ENCODE measurements at regions not wholly inside any gene's neighbourhood (a gene's known extent, or its start where the extent isn't known, plus 50 kb on each side); places are given as distances from the start of the nearest gene placed in this dataset.
"Not testable (repeated sequence)": the region's sequence is repeated elsewhere in the genome, so short reads cannot be mapped to it uniquely, and the experiment has no call there.

DNA sequence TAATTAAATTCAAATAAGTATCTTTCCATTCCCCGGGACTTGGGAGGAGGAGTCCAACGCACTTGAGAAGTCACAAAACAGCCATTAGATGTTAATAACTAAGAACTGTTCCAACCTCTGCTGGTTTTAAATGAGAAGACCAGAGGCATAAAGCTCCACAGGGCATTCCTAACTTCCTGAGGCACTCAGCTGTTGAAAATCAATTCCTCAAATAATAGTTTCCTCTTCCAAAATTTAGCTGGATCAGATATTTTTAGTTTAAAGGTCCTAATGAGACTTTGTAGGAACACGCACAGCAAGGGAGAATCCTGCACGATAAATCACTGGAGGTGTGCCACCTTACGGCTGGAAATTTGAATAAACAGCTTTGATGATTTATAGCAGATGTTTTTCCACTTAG lies 504.3 kb upstream of the ZFP42 start:
- DNase-seq (ENCODE audit: low spot score), result no peak

DNA sequence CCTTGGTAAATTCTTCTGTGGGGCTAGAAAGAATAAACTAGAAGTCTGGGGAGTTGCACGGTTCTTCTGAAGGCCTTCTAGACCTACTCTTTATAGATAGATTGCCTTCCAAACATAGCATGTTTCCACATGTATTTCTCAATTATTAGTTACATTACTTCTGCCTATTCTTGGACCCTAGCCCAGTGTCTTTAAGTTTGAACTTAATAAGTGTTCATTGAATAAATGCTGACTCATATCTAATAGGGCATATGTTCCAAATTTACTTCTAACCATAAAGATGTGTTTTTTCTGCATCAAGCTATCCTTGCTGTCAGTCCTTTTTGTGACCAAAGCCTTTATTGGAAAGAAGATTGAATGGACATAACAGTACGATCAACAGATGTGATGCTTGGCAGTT lies 503.6 kb upstream of the ZFP42 start:
- DNase-seq (ENCODE audit: low spot score), result no peak

- no peak for DNase-seq (ENCODE audit: low spot score)
These were observed 501.9 kb upstream of the ZFP42 start for GRCh38 chr4:187493661-187494060.

GRCh38 chr4:187499956-187500355 lies 495.6 kb upstream of the ZFP42 start:
- DNase-seq (ENCODE audit: low spot score), result no peak

DNA sequence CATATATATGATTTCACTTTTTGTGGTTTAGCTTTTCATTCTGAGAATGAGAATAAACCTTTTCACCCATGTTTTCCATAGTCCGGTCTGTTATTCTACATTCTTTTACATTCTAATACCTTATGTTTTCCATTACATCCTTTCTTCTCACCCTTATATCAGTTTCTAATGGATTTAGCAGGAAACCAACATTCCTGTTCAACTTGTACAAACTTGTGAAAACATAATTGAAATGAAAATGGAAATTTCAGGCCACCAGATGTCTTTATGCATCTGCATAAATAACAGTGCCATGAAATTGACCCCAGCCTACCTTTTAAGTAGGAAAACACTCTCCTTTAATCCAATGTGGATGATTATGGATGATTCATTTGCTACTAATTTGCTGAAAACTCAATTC lies 494.8 kb upstream of the ZFP42 start:
- no peak for DNase-seq (ENCODE audit: low spot score)

DNA sequence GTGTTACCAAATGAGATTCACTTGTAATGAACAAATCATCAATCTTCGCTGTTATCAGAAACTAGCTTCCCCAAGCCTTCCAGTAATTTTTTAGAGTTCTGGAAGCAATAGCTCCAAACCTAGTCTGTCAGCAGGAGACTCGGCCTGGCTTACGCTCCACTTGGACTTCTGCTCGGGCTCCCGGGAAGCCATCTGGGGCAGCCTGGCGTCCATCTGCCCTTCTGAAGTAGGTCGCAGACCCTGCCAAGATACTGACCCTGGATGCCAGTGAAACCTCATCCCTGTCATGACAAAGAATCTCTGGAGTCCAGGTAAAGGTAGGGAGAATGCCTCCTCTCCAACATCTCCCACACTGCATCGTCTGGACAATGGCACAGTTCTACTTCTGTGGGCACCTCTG lies 493.8 kb upstream of the ZFP42 start:
- no peak for DNase-seq (ENCODE audit: low spot score)

- DNase-seq (ENCODE audit: low spot score), result no peak
These were observed 490.4 kb upstream of the ZFP42 start for GRCh38 chr4:187504974-187505797.

- not testable (repeated sequence) for DNase-seq (ENCODE audit: low spot score)
These were observed 489.8 kb upstream of the ZFP42 start for GRCh38 chr4:187505798-187506141.

- no peak for DNase-seq (ENCODE audit: low spot score)
These were observed 479.3 kb upstream of the ZFP42 start for GRCh38 chr4:187516224-187516623.

DNA sequence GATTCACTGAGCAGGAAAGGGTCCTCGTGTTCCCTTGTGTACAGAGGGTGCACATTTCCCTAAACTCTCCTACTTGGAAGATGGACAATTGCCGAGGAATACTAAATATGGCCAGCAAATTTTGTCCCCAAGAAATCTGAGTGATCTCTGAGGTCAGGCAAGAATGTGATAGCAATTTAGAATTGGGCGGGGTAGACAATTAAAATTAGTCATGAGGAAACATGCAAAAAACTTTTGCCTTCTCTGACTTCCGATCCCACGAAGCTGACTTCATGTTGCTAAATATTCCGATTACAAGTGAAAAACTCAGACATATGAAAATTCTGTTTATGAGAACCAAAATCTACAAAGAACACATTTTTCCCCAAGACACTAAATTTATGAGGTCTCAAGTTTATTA lies 453.9 kb upstream of the ZFP42 start:
- no peak for DNase-seq (ENCODE audit: low spot score)

GRCh38 chr4:187544461-187545053 lies 451.0 kb upstream of the ZFP42 start:
- no peak for DNase-seq (ENCODE audit: low spot score)

DNA sequence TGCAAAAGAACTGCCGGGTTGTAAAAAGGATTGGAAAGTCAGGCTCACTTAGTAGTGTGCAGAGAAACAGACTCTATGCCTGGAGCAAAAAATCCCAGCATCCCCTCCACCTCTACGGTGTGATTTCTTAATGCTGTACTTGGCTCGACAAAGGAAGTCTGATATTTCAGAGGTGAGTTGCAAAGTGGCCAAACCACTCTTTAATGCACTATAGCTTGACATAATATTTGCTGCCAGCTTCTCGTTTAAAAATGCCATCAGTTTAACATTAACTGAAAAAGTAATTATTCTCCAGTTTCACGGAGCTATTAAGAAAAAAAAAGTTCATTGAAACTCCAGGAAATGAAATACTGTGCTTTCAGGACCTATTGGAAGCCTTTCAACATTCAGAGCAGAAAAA lies 448.3 kb upstream of the ZFP42 start:
- no peak for DNase-seq (ENCODE audit: low spot score)

DNA sequence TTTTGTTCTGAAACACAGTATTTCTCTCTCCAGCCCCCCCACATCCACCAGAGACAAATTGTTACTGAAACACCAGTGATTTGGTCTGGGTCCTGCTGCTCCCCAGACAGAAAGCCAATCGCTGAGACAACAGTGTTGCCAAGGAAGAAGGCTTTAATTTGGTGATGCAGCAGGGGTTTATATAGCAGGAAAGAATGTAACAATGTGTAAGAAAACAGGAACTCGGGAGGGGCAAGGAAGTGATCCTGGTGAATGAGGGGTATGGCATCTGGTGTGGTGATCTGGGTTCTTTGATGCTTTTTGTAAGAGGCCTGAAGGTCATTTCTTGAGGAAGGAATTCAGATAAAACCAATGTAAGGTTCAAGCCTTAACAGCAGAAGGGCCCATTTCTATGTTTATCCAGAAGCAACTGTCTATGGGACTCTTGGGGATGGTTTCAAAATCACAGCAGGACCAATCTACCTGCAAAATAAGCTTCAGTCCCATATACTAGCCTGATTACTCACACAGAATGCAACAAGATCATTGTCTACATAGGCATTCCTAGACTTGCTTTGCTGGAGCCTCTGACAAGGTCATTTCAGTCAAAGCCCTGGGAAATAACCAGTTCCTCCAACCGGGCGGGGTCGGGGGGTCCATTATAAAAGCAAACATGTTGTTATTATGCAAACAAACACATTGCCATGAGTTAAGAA lies 445.2 kb upstream of the ZFP42 start:
- no peak for DNase-seq (ENCODE audit: low spot score)

DNA sequence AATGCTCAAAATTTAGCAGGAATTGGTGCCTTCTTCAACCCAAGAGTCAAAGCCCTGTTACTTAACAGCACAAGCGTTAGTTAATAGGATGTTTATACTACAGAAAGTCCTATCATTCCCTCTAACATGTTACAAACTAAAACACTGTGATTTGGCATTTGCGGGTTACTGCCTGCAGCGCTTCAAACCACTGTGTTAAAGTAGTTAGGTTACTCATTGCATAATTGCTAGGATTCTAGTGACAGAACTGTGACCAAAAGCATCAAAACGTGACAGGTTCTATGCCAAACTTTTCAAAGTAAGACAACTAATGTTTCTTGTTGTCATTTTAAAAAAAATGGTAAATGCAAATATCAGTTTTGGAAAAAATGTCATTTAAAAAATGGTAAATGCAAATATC lies 442.8 kb upstream of the ZFP42 start:
- no peak for DNase-seq (ENCODE audit: low spot score)

DNA sequence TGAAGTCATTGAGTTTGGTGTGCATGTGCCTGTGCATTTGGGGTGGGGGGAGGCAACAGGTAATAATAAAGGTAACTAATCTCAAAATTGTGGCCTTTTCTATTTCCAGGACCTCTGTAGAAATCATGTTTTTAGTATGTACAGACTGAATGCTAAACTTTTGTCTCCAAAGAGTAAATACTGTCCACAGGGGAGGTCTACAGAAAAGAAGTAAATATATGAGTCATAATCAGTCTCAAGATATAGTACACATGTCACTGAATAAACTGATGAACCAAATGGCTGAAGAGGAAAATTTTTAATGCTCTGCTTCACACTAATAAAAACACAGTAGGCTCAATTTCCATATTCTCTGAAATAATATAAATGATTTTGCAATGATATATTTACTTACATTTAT lies 440.4 kb upstream of the ZFP42 start:
- DNase-seq (ENCODE audit: low spot score), result no peak

DNA sequence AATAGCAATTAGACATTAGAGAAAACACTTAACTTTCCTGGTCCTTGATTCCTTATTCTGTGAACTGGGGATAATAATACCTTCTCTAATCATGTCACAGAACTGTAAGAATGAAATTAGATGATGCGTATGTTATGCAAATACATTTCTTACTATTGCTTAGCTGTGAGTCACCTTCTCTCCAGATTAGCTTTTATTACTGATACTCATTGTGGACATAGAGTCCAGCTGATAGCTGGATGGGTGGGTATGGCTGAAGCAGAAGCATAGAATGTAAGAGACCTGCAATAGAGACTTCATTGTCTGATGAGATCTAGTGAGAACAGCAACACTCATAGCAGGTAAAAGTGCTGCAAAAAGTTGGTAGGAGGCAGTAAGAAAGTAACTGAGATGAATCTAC lies 437.2 kb upstream of the ZFP42 start:
- DNase-seq (ENCODE audit: low spot score), result no peak

- no peak for DNase-seq (ENCODE audit: low spot score)
These were observed 433.2 kb upstream of the ZFP42 start for GRCh38 chr4:187562345-187562744.

DNA sequence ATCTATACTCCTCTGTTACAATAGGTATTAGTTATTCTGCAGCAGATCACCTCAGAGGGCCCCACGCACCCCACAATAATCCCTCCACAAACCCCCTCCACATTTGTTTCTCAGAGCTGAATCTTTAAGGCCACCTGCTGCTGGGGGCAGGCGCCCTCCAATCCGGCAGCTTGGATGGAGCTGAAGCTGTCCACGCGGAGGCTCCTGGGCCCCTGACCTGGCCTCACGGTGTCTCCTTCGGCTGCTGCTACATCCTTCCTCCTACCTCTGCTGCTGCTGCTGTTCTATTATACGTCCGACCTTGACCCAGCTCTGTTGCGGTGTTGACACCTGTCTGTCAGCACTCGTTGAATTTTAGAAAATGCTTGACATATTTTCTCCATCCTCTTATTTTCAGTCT lies 430.2 kb upstream of the ZFP42 start:
- DNase-seq (ENCODE audit: low spot score), result no peak

- DNase-seq (ENCODE audit: low spot score), result no peak
These were observed 425.7 kb upstream of the ZFP42 start for GRCh38 chr4:187569871-187570270.

DNA sequence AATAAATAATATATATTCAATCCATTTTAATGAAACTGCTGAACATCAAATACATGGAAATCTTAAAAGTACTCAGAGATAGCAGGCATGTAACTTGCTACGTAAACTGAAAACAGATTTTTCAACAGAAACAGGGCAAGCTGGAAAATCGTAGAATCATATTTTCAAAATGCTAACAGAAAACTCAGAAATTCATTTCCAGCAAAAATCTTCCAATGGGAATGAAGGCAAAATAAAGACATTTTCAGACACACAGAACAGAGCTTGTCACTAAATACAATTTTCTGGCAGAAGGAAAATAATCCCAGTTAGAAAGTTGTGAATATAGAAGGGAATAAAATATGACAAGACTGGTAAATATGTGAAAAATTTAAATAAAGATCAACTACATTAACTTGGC lies 419.9 kb upstream of the ZFP42 start:
- DNase-seq (ENCODE audit: low spot score), result no peak

DNA sequence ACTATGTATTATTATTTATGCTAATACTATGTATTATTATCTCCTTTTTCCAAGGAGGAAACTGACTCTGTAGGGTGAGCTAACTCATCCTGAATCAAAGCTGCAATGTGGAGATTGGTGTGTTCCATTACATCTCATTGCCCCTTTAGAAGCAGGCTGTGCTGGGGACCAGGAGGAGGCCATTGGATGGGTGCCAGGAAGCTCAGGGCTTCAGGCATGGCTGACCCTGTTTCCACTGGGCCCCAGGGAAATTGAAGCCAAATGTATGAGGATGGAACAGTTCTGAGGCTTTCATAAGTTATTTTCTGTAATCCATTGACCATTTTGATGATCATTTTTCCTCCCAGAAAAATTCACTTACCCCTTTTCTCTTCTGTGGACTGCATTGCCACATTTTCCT lies 418.8 kb upstream of the ZFP42 start:
- DNase-seq (ENCODE audit: low spot score), result no peak

DNA sequence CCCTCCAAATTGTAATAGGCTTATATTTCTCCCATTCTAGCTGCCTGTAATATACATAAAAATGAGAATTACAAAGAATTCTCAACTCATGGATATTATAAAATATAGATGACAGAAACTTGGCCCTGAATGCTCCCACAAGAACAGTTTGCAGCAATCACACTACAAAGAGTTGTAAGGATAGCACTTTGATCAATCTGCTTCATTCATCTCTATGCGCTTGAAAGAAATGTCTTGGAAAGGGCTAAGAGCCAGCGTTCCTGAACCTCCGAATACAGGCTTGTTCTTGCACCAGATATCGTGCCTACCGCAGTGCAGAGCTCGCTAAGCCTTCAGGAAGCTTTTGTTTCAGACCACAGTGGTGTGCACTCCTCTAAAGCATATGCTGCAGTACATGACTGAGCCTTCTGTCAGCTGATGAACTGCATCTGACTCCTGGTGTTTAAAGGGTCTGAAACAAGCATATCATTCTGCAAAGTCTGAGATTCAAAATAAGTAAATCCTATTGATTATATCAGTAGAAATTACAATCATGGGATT lies 417.6 kb upstream of the ZFP42 start:
- DNase-seq (ENCODE audit: low spot score), result no peak

- DNase-seq (ENCODE audit: low spot score), result no peak
These were observed 408.7 kb upstream of the ZFP42 start for GRCh38 chr4:187586892-187587291.
